Osteoblast (primary cell): ENCODE measurements at regions not wholly inside any gene's neighbourhood (a gene's known extent, or its start where the extent isn't known, plus 50 kb on each side); places are given as distances from the start of the nearest gene placed in this dataset.

Experiments
- DNase-seq: peaks from one replicate; pipeline ENCODE4 v3.0.0; 2011; ENCODE audit warnings: low spot score, mixed read lengths; ENCODE audit not compliant: insufficient read length; ENCODE audit errors: missing footprints
- H2AFZ ChIP-seq: 2 replicates; pipeline ENCODE4 v1.6.0; 2011; ENCODE audit warnings: mild to moderate bottlenecking, low read length
- H3K27ac ChIP-seq: 2 replicates; pipeline ENCODE4 v1.5.1; 2011; ENCODE audit warnings: mild to moderate bottlenecking, low read depth, low read length, moderate library complexity
- H3K27me3 ChIP-seq: 2 replicates; pipeline ENCODE4 v1.6.0; 2012; ENCODE audit warnings: mild to moderate bottlenecking, control low read depth, inconsistent platforms, low read length, moderate library complexity; ENCODE audit not compliant: insufficient read depth
- H3K36me3 ChIP-seq: 2 replicates; pipeline ENCODE4 v1.5.1; 2011; ENCODE audit warnings: mild to moderate bottlenecking, low read length, control low read depth, moderate library complexity; ENCODE audit not compliant: insufficient read depth
- H3K4me1 ChIP-seq: 2 replicates; pipeline ENCODE4 v1.5.1; 2011; ENCODE audit warnings: mild to moderate bottlenecking, low read length, control low read depth, moderate library complexity; ENCODE audit not compliant: insufficient read depth
- H3K4me2 ChIP-seq: 2 replicates; pipeline ENCODE4 v1.6.0; 2011; ENCODE audit warnings: mild to moderate bottlenecking, low read length; ENCODE audit not compliant: insufficient read depth
- H3K4me3 ChIP-seq: fragments of 200-600 bp; sonication (generic); 3 replicates; pipeline ENCODE4 v1.5.1; 2012; ENCODE audit warnings: mild to moderate bottlenecking, low read length, inconsistent platforms; ENCODE audit not compliant: insufficient read depth
- H3K79me2 ChIP-seq: 2 replicates; pipeline ENCODE4 v1.6.0; 2012; ENCODE audit warnings: mild to moderate bottlenecking, low read length, control low read depth, inconsistent platforms; ENCODE audit not compliant: insufficient read depth
- H3K9me3 ChIP-seq: 2 replicates; pipeline ENCODE4 v1.5.1; 2011; ENCODE audit warnings: low read depth, low read length, control low read depth
- H4K20me1 ChIP-seq: 2 replicates; pipeline ENCODE4 v1.6.0; 2012; ENCODE audit warnings: mild to moderate bottlenecking, low read length, control low read depth; ENCODE audit not compliant: insufficient read depth
- CTCF ChIP-seq: IDR thresholded peaks from 2 replicates; pipeline ENCODE4 v1.5.1; 2011; ENCODE audit warnings: mild to moderate bottlenecking, low read depth, low read length, moderate library complexity; ENCODE audit errors: extremely low read depth

- H4K20me1 ChIP-seq: no peaks in the 10 kb centered on the region
- H3K27ac ChIP-seq: no peak overlapping the region
- no peaks in the 10 kb centered on the region for H3K79me2 ChIP-seq
- H2AFZ ChIP-seq: no peak overlapping the region
- H3K27me3 ChIP-seq: no peaks in the 10 kb centered on the region
- no peaks in the 10 kb centered on the region for H3K4me1 ChIP-seq
- no peak for TF ChIP-seq CTCF
- no peaks in the 10 kb centered on the region for H3K9me3 ChIP-seq
- DNase-seq: no peak
- no peak overlapping the region for H3K4me2 ChIP-seq
- H3K36me3 ChIP-seq: no peaks in the 10 kb centered on the region
- no peak overlapping the region for H3K4me3 ChIP-seq
These were observed 569.9 kb downstream of the BCKDHB start for GRCh38 chr6:80676386-80676785.

- H3K27ac ChIP-seq: no peak overlapping the region
- no peak overlapping the region for H2AFZ ChIP-seq
- H3K79me2 ChIP-seq: no peaks in the 10 kb centered on the region
- H3K4me2 ChIP-seq: no peak overlapping the region
- H3K4me1 ChIP-seq: no peaks in the 10 kb centered on the region
- H3K36me3 ChIP-seq: no peaks in the 10 kb centered on the region
- no peak for TF ChIP-seq CTCF
- H3K27me3 ChIP-seq: no peaks in the 10 kb centered on the region
- no peak overlapping the region for H3K4me3 ChIP-seq
- H4K20me1 ChIP-seq: no peaks in the 10 kb centered on the region
- H3K9me3 ChIP-seq: no peaks in the 10 kb centered on the region
- no peak for DNase-seq
These were observed 568.2 kb downstream of the BCKDHB start for GRCh38 chr6:80674669-80675068.

- Histone ChIP-seq H3K9me3 (no peaks in the 10 kb centered on the region), H3K36me3 (no peaks in the 10 kb centered on the region), H3K4me2 (no peak overlapping the region), H4K20me1 (no peaks in the 10 kb centered on the region), H3K27ac (no peak overlapping the region), H3K4me3 (no peak overlapping the region), H3K79me2 (no peaks in the 10 kb centered on the region), H3K27me3 (no peaks in the 10 kb centered on the region), H3K4me1 (no peaks in the 10 kb centered on the region), H2AFZ (no peak overlapping the region)
- TF ChIP-seq CTCF: no peak
- no peak for DNase-seq
These were observed 566.9 kb downstream of the BCKDHB start for GRCh38 chr6:80673367-80673766.

- H3K9me3 ChIP-seq: no peaks in the 10 kb centered on the region
- no peak for DNase-seq
- H3K79me2 ChIP-seq: no peaks in the 10 kb centered on the region
- no peaks in the 10 kb centered on the region for H4K20me1 ChIP-seq
- H3K4me1 ChIP-seq: no peaks in the 10 kb centered on the region
- H3K27me3 ChIP-seq: no peaks in the 10 kb centered on the region
- no peak overlapping the region for H3K4me2 ChIP-seq
- H3K4me3 ChIP-seq: no peak overlapping the region
- H3K27ac ChIP-seq: no peak overlapping the region
- no peak overlapping the region for H2AFZ ChIP-seq
- no peaks in the 10 kb centered on the region for H3K36me3 ChIP-seq
- TF ChIP-seq CTCF: no peak
These were observed 560.5 kb downstream of the BCKDHB start for GRCh38 chr6:80667006-80667405.
